ENCODE measurements at regions not wholly inside any gene's neighbourhood (a gene's known extent, or its start where the extent isn't known, plus 50 kb on each side); places are given as distances from the start of the nearest gene placed in this dataset.
"Not testable (repeated sequence)": the region's sequence is repeated elsewhere in the genome, so short reads cannot be mapped to it uniquely, and the experiment has no call there.

- peaks cover 12% of the 10 kb centered on the region for H3K9me3 Mint-ChIP-seq
- not testable (repeated sequence) for H3K4me3 Mint-ChIP-seq; H3K27me3 Mint-ChIP-seq (ENCODE audit: low read depth); H3K27ac Mint-ChIP-seq; H3K36me3 Mint-ChIP-seq (ENCODE audit: low read depth); H3K4me1 Mint-ChIP-seq
Observed at GRCh38 chr10:76815505-76815904, 822.1 kb downstream of the KCNMA1 start.

- Mint-ChIP-seq H3K4me1 (peaks cover 8% of the 10 kb centered on the region), H3K4me3 (no peak overlapping the region), H3K27ac (no peak overlapping the region), H3K36me3 (ENCODE audit: low read depth) (no peaks in the 10 kb centered on the region), H3K27me3 (ENCODE audit: low read depth) (peaks cover 3% of the 10 kb centered on the region), H3K9me3 (peaks cover 6% of the 10 kb centered on the region)
- TF ChIP-seq, protein P1, sequence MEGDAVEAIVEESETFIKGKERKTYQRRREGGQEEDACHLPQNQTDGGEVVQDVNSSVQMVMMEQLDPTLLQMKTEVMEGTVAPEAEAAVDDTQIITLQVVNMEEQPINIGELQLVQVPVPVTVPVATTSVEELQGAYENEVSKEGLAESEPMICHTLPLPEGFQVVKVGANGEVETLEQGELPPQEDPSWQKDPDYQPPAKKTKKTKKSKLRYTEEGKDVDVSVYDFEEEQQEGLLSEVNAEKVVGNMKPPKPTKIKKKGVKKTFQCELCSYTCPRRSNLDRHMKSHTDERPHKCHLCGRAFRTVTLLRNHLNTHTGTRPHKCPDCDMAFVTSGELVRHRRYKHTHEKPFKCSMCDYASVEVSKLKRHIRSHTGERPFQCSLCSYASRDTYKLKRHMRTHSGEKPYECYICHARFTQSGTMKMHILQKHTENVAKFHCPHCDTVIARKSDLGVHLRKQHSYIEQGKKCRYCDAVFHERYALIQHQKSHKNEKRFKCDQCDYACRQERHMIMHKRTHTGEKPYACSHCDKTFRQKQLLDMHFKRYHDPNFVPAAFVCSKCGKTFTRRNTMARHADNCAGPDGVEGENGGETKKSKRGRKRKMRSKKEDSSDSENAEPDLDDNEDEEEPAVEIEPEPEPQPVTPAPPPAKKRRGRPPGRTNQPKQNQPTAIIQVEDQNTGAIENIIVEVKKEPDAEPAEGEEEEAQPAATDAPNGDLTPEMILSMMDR (IDR thresholded peaks at IDR 0.05; ENCODE audit: unreplicated experiment in 3 of 3) = no peak
Observed at GRCh38 chr10:76811430-76811829, 826.2 kb downstream of the KCNMA1 start.

- Mint-ChIP-seq H3K27ac (no peak overlapping the region), H3K4me1 (peaks cover 6% of the 10 kb centered on the region), H3K36me3 (ENCODE audit: low read depth) (no peaks in the 10 kb centered on the region), H3K27me3 (ENCODE audit: low read depth) (no peaks in the 10 kb centered on the region), H3K9me3 (peaks cover 11% of the 10 kb centered on the region), H3K4me3 (no peak overlapping the region)
- TF ChIP-seq, protein P1 (IDR thresholded peaks at IDR 0.05; ENCODE audit: unreplicated experiment in 3 of 3) = no peak
Observed at GRCh38 chr10:76788452-76788811, 849.2 kb downstream of the KCNMA1 start.

- Mint-ChIP-seq H3K27ac (no peak overlapping the region), H3K4me3 (no peak overlapping the region), H3K4me1 (peaks cover 6% of the 10 kb centered on the region), H3K9me3 (peaks cover 11% of the 10 kb centered on the region), H3K27me3 (ENCODE audit: low read depth) (no peaks in the 10 kb centered on the region), H3K36me3 (ENCODE audit: low read depth) (no peaks in the 10 kb centered on the region)
- TF ChIP-seq, protein P1 (IDR thresholded peaks at IDR 0.05; ENCODE audit: unreplicated experiment in 3 of 3) = no peak
Observed at GRCh38 chr10:76787746-76788451, 849.7 kb downstream of the KCNMA1 start.

DNA sequence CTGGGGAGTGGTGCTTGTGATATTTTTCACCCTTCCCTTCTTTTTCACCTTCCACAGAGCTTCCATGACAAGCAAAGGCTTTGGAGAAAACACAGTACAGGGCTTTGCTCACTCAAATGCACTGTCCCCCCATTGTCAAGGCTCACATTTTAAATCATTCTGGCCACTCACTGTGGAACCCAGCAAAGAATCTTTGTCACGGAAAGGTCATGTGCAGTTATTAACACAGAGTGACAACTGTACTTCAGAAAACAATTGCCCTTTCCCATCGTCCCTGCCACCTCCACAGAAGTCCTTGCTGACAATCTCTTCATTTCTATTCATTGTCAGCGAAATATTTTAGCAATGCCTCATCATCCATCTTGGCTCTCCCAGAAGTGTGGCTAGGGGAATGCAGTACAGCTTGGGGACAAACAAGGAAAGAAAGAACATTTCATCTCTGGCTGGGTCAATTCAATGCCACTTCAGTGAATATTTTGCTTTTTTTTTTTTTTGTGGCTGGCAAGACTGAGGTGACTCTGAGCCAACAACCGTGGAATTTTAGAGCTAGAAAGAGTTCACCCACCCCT lies 851.0 kb downstream of the KCNMA1 start:
- TF ChIP-seq, protein P1 (IDR thresholded peaks at IDR 0.05; ENCODE audit: unreplicated experiment in 3 of 3) = no peak

GRCh38 chr10:76784076-76784475 lies 853.5 kb downstream of the KCNMA1 start:
- no peaks in the 10 kb centered on the region for H3K36me3 Mint-ChIP-seq (ENCODE audit: low read depth)
- H3K27me3 Mint-ChIP-seq (ENCODE audit: low read depth) = peaks cover 1% of the 10 kb centered on the region
- no peak overlapping the region for H3K27ac Mint-ChIP-seq
- no peak overlapping the region for H3K4me3 Mint-ChIP-seq
- H3K9me3 Mint-ChIP-seq = peaks cover 13% of the 10 kb centered on the region
- peaks cover 13% of the 10 kb centered on the region for H3K4me1 Mint-ChIP-seq
- TF ChIP-seq, protein P1 (IDR thresholded peaks at IDR 0.05; ENCODE audit: unreplicated experiment in 3 of 3) = no peak

More for the DNA sequence above, 851.0 kb downstream of the KCNMA1 start:
- no peak overlapping the region for H3K27ac Mint-ChIP-seq
- peaks cover 6% of the 10 kb centered on the region for H3K4me1 Mint-ChIP-seq
- peaks cover 14% of the 10 kb centered on the region for H3K9me3 Mint-ChIP-seq
- no peaks in the 10 kb centered on the region for H3K36me3 Mint-ChIP-seq (ENCODE audit: low read depth)
- no peak overlapping the region for H3K4me3 Mint-ChIP-seq
- no peaks in the 10 kb centered on the region for H3K27me3 Mint-ChIP-seq (ENCODE audit: low read depth)

Data from nephron (organoid).